HG03039 (cell line): ENCODE measurements at regions not wholly inside any gene's neighbourhood (a gene's known extent, or its start where the extent isn't known, plus 50 kb on each side); places are given as distances from the start of the nearest gene placed in this dataset.

Experiments
- ATAC-seq: cut with Tn5 transposase; IDR thresholded peaks from one replicate; pipeline ENCODE4 v1.9.1; 2021; ENCODE audit warnings: mild to moderate bottlenecking, moderate library complexity; ENCODE audit not compliant: unreplicated experiment

DNA sequence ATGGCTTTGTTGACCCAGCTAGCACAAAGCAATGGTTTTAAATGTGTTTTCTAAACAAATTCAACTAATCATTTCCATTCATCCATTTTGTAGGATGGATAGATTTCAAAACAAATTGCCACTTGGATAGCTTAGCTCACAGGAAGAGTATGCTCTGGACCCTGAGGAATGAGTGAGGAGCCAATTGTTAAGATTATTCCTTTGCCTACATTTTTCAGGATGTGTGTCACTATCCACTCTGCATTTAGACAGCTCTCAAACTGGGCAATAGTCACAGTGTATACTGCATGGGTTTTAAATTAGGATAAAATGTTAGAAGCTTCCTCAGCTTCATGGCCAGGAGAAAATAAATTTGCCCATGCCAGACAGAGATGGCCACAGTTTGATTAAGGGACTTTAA lies 605.6 kb upstream of the TEX47 start:
- ATAC-seq = no peak

DNA sequence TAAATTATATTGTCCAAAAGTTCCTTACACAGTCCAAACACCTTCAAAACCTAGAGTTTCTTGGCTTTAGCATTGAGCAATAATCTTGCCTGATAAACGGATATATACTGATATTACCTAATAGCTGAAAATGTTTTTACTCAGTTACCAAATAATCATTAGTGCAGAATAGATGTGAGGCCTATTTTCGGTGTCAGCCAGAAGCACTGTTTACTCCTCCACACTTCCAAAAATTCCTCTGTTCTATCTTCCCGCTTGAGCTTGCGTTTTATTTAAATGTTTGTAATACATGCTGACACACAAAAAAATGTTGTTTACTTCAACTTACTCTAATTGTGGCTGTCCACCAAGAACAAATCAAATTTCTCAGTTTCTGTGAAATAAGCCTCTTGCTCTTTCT lies 606.2 kb upstream of the TEX47 start:
- no peak for ATAC-seq

DNA sequence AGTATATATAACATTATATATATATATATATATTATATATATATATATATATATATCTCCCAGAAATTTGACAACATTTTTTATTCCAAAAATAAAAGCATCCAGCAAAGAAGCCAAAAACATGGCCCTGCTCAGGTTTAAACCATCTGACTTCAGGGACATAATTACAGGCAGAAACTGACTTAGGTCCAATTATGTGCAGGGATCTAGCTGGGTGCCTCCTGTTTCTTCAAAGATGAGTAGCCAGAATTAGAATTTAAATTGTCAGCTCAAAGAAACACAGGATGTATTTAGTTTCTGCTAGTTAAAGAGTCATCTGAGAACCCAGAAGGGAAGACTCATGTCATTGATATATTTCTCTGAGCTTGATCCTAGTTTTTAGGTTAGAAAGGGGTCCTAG lies 656.4 kb upstream of the TEX47 start:
- no peak for ATAC-seq

DNA sequence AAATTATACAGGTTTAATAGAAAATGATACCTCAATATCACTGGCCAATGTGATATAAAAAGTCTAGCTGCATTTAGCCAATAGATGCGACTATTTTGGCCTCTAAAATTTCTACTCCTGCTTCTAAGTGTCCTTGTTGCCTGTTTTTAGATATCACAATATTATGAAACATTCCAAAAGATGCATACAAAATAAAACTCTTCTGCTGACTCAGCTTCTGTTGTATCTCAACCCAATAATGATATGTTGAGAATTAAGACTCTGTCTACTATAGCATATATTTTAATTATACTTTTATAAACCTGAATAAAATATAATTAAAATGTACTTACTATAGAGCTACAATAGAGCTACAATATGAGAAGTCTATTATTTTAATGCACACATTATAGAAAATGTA lies 661.0 kb upstream of the TEX47 start:
- ATAC-seq = no peak

DNA sequence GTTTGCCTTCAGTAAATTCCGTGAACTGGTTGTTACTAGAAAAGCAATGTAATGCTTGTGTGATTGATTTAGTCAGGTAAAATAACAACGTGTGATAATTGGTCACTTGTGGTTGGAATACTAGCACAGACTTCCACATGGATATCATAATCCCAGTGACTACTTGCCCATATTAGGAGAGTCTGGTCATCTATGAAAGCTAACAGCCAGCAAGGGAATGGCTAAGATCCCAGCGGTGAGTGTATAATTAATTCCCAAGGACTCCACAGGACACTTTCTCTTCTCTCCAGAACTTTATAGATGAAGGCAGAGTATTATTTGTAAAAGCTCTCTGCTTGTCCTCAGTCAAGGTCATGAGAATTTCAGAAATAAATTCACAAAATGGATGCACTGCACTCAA lies 662.6 kb upstream of the TEX47 start:
- no peak for ATAC-seq

DNA sequence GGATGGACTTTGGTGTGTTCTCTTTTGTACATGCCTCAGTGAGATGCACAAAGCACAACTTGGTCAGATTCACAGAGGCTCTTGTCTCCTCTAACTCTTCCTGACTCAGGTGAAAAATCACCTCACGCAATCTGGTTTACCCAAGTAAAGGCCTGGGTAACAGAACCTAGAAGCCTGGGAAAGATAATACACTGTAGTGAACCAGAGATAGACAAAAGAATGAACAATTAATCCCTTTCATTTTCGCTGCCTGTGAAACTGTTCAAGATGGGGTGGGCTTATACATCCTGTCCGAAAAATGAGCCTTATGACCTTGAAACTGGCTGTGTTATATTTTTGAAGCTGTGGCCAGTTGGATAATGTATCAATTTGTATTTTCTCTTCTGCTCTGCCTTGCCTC lies 678.9 kb upstream of the TEX47 start:
- ATAC-seq = no peak

DNA sequence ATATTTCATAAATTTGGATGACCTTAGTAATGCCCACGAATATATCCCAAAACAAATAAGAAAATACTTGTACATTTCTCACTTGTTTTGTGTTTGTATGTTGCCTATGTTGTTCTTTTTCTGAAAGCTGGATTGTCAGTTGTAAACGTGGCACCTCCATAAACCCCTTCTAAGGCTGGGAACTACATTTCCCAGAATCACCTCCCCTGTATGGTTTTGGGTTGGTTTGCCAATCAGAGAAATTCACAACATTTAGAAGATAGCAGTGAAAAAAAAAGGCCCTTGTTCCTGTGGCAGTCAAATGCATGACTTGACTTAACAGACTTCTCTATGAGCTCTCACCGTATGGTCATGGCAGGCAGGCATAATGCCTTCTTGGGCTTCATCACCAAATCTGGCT lies 676.3 kb upstream of the STEAP1 start:
- no peak for ATAC-seq

DNA sequence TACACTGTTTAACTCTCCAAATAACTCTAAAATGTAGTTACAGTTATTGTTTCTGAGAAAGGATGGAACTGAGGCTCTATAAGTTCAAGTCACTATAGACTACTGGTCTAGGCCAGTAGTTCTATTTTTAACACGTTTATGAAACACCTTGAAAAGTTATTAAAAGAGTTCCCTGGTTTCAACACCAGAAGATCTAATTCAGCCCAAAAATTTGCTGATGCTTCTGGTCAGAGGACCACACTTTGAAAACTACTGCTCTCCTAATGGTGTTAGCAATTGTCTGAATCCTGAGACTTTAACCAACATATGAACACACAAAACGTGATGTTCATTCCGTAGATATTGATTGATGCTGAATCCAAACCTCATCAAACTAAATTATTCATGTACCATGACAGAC lies 658.6 kb upstream of the STEAP1 start:
- ATAC-seq = no peak

DNA sequence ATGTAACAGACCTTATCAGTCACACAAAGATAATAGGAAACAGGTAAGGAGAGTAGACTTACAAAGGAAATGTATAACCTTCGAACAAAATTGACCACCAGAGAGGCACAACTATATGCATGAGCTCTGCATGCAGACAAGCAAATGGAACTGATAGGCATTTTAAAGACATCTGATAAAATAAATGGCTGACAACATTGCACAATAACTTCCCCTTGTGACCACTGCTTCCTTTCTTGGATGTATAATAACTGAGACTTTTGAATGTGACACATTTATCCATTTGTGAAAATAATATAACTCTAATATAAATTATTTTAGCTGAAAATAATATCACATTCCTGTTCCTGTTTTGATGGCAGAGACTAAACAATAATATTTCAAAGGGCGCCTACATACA lies 654.2 kb upstream of the STEAP1 start:
- no peak for ATAC-seq

DNA sequence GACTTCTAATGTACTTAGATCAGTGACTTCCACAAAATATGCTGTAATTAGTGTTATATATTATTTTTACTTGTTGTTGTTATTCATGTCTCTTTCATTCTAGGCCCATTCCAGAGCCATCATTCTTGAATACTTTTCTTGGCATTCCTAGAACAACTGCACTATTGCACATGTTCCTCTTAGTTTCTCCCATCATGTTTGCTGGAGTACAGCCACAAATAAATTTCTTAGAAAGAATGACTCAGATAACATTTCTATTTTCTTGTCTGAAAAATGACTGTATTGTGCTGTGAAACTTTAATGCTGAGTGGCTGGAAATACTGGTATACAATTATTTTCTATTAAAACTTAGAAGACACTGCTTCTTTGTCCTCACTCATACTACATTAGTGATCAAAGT lies 651.0 kb upstream of the STEAP1 start:
- ATAC-seq = no peak

DNA sequence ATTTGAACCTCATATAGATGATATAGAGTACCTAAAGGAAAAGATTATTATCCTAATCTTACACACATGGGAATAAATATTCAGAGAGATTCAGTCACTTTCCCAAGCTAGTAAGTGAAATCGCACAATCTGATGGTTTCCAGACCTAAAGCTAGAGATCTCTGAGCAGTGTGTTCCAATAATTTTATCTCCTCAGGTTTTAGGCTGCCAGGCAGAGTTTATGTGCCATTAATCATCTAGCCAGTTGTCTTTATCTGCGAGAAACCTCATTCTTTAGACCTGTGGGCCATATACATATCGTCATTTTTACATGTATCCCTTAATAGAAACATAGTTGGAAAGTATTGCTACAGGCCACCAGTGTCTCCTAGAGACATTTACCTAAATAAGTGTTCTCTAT lies 647.2 kb upstream of the STEAP1 start:
- ATAC-seq = no peak

DNA sequence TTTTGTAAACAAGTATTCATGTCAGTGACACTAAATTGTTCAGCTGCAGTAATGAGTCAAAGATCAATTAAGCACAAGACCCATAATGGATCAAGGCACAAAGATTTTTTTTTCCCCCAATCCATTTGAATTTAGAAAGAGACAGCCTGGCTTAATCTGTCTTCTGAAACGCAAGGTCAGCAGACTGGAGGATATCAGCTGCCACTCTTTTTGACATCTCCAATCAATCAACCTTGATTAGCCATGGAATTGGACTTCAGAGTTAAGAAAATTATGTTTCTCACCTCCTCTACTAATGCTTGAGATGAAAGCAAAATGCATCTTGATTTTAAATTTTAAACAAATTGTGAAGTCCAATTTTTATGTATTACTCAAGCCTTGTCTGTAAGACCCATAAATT lies 642.4 kb upstream of the STEAP1 start:
- no peak for ATAC-seq

DNA sequence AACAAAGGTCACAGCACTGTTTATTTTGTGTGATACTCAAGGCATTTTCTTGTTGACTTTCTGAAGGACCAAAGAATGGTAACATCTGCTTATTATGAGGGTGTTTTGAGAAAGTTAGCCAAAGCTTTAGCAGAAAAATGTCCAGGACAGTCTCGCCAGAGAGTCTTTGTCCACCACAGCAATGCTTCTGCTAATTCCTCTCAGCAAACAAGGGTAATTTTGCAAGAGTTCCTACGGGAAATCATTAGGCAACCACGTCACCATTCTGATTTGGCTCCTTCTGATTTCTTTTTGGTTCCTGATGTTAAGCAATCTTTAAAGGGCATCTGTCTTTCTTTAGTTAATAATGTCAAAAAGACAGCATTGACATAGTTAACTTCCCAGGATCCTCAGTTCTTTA lies 639.3 kb upstream of the STEAP1 start:
- no peak for ATAC-seq

DNA sequence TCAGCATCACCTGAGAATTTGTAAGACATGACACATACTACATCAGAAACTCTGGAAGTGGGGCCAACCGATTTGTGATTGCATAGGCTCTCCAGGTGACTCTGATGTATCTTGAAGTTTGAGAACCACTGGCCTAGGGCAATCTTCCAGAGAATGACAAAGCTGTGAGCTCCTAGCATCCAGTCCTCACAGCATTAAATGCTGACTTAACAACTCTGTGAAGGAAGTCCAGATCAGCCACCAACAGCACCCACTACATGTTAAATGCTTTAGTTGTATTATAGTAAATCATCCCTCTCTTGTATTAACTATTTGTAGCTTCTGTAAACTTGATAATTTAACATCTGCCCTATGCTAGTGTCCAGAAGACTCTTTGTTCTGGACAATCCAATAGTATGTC lies 636.5 kb upstream of the STEAP1 start:
- ATAC-seq = no peak

DNA sequence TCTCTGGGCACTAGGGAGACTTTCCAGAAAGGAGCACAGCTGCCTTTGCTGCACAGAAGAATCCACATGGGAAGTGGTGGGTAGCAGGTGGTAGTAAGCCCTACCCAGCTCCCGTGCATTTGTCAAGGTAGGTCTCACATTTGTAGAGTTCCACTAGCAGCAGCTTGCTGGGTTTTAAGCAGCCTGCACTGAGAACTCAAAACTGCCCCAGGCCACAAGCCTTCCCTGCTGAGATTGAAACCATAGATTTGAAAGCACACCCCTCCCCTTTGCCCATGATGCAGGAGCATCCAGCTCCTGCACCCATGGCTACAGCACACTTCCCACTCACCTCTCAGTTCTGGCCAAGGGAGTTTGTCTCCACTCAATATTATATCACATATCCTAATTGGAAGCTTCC lies 604.5 kb upstream of the STEAP1 start:
- no peak for ATAC-seq

DNA sequence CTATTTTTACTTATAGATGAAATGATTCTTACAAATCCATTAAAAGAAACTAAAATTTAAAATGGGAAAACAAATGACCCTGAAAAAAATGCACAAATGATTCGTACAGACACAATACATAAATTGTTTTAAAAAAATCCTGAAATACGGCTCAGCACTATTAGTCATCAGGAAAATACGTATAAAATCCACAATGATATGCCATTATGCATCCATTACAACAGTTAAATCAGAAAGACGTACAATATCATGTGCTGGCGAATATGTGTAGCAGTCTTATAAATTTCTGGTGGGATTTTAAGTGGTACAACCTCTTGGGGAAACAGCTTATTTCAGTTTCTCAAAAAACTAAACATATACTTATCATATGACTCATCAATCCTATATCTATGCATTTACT lies 600.1 kb upstream of the STEAP1 start:
- no peak for ATAC-seq

DNA sequence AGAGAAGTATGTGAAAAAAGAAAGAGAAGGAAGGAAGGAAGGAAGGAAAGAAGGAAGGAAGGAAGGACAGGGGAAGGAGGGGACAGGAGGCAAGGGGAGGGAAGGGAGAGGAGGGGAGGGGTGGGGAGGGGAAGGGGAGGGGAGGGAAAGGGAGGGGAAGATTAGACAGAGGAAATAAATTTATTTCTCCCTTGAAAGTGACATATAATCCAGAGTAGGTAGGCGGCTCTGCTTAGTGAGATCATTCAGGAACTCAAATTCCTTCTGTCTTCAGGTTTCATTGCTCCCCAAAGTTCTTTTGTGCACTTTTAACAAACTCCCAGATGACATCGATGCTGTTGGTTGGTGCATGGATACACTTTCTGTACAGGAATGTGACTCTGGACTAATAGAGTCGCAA lies 594.7 kb upstream of the STEAP1 start:
- no peak for ATAC-seq

DNA sequence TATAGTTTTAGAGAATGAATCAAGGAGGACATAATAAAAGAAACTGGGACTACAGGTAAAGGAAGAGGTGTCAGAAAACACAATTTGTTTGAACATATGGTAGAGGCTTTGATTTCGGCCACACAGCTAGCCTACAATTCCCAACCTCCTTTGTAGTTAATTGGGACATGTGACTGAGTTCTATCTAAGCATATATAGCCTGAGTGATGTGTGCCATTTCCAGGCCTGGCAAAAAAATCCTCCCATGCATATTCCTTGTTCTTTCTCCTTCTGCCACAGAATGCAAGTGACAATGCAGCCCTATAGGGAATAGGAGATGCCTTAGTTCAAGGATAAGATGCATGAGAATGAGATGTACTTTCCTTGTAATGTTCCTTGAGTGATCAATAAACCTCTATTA lies 590.7 kb upstream of the STEAP1 start:
- no peak for ATAC-seq

DNA sequence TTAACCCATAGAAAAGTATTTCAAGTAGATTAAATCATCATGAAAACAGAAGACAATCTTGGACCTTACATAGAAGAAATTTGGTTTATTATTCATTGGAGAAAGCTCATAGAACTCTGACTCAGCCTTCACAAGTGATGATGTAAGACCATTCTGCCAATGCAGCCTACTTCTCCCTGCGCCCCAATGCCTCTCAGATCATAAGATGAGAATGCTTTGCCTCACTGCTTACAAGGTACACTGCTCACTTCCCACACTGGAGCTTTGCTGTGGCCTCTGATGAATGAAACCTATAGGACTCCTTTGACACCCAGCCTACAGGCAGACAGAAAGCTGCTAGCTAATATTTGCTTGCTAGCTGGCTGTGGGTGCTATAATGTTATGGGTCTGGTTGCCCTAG lies 569.4 kb upstream of the STEAP1 start:
- ATAC-seq = no peak

DNA sequence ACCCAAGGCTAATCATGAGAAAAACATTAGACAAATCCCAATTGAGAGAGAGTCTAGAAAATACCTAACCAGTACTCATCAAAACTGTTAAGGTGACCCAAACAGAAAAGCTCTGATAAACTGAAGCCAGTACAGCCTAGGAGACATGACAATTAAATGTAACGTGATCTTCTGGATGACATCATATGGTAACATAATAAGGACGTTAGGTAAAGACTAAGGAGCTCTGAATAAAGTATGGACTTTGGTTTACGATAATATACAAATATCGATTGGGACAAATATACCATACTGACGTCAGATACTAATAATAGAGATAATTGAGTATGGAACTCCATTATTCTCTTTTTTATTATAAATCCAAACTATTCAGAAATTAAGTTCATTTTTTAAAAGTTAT lies 561.1 kb upstream of the STEAP1 start:
- ATAC-seq = no peak

DNA sequence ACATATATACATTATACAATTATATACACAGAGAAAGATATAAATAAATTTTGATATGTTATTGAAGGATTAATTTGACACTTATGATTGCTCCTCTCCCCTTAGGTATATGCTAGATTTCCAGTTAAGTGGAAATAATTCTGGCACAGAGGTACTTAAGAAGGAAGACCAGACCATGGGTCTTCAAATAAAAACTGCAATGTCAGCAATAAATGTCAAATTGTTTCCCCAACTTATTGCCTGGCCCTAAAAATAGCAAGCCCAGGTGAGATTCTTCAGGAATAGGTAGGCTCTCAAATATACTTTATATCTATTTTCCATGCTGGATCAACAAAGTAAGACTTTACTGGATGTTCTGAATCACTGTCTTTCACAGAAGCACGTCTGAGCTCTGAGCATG lies 551.3 kb upstream of the STEAP1 start:
- ATAC-seq = no peak

DNA sequence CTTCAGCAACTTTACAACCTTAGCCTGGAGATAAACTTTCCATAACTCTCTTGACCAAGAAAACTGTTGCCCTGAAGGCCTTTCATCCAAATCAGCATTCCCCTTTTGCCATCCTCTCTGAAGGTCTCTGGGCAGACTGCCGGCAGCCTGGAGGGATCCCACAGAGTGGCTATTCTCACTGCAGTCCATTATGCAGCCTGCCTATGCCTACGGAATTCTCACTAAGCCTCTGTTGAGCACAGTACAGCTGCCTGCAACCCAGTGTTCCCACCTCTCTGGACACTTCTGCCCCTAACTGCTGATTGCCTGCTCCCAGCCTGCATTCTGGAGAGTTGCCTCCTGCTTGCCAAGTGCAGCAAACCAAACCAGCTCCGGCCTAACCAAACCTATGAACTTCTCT lies 548.9 kb upstream of the STEAP1 start:
- ATAC-seq = no peak

DNA sequence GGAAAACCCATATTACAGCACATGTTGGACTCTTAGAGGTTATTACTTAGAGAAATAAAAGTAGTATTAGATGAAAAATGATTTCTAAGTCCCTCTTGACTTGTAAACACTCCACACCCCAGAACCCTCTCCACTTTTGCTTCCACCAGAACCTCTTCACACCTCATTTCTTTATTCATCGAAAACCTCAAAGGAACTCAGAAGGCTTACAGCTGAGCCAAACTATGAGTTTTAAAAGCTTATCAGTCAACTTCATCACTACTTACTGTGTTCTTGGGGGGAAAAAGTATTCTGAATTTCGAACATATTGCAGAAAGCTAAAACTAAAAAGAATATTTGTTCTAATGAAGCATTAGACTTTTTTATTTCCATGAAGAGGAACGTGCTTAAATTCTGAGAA lies 547.8 kb upstream of the STEAP1 start:
- ATAC-seq = no peak

DNA sequence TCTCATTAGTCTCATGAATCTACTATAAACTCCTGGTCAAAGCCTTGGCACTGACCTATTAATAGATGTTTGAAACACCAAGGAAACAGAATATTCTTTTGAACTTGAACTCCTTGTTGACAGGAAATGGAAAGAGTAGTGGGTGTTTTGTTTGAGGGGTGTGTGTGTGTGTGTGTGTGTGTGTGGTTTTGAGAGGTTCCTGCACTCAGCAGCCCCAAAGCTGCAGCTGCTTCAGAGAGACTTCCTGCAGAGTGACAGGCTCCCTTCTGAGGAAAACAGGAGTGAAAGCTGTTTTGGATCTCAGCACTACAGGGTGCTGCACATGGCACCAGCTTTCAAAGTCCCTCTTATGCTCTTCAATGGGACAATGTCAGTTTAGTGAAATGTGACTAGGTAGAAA lies 546.5 kb upstream of the STEAP1 start:
- ATAC-seq = no peak
